NCI-H2196 treated with DMSO at 0.1 percent for 48 hours (cell line): ENCODE measurements at regions not wholly inside any gene's neighbourhood (a gene's known extent, or its start where the extent isn't known, plus 50 kb on each side); places are given as distances from the start of the nearest gene placed in this dataset.
"Not testable (repeated sequence)": the region's sequence is repeated elsewhere in the genome, so short reads cannot be mapped to it uniquely, and the experiment has no call there.

ENCODE experiments used
- DNase-seq: peaks from one replicate; lab custom pipeline; 2025; ENCODE audit not compliant: unreplicated experiment; lab: John Stamatoyannopoulos, UW

- DNase-seq = no peak
Observed at GRCh38 chr6:139885909-139886308, 511.5 kb upstream of the CITED2 start.

DNA sequence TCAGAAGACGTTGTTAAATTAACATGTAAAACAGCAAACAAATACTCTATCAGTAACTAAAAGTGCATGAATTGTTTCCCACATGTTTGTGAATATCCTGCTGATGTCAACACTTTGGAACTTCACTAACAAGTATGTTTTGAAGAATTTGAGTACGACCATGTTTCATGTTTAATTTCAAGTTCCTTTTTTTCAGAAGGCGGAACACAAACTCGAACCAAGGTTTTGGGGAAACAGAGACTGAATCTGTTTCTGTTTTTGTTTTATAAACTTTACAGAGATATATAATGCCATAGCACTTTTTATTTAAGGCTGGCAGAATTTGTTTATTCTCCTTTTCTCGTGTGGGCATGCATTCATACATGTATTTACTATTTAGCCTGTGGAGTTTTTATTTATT lies 509.3 kb upstream of the CITED2 start:
- no peak for DNase-seq

- no peak for DNase-seq
Observed at GRCh38 chr6:139882977-139883728, 508.7 kb upstream of the CITED2 start.

DNA sequence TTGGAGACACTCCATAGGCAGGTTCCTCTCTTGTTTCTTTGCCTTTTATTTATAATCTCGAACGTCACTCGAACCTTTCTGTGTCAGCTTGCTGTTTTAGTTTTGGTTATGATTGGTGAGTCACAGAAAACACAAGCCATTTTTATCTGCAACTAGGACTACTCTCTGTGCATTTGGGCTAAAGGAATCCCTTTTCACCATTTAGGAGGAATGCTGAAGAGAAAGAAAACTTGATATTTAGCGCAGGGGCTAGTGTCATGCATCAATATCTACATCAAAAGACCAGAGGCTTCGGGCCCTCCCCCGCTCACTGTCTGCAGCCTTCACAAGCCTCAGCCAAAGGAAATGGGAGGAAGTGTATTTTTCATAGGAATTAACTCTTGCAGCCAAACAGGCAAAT lies 507.8 kb upstream of the CITED2 start:
- no peak for DNase-seq

- no peak for DNase-seq
Observed at GRCh38 chr6:139881728-139882211, 507.3 kb upstream of the CITED2 start.

DNA sequence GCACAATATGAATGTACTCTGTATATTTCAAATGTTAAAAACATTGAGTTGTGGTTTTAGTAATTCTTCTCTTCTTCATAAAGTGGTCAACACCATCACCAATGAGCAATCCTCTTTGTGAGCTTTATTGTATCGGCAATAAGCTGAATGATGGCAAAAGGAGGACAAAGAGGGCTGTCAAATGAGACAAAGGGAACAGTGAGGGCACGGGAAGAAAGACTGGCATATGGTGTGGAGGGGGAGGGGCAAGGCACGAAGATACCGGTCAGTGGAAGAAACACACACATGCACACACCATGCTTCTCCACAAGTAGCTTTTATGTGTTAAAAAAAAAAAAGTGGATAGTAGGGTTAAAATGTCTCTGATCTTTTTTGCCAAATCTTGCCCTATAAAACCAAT lies 506.8 kb upstream of the CITED2 start:
- no peak for DNase-seq

DNA sequence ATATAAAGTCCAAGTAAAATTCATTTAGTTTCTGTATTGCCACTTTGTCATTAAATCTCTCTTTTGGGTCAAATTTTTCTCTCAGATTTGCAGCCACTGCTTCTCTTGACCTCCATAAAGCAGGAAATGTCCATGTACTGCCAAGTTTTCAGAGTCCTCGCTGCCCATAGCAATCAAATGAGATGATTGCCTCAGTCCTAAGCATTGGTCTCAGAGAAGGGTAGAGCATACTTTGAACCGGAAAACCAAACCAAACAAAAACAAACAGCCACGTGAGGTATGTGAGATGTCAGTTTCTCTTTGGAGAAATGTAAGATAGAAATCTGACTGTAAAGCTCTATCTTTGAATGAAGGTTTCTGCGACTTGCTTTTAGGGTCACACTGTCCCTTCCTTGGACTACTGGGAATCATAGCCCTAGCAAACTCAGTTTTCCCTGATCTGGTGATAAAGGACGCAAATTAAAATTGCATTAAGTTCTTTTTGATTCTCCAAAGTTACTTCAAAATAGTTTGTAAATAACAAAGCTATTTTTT lies 505.4 kb upstream of the CITED2 start:
- DNase-seq = no peak

DNA sequence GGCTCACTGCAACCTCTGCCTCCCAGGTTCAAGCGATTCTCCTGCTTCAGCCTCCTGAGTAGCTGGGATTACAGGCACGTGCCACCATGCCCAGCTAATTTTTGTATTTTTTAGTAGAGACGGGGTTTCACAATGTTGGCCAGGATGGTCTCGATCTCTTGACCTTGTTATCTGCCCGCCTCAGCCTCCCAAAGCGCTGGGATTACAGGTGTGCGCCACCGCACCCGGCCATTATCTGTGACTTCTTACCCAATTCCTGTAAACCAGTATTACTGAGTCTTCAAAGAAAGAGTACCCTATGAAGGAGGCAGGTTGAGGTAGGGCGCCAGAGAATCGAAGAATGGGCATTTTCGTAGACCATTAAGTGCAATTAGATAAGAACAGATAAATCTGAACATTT lies 504.8 kb upstream of the CITED2 start:
- DNase-seq = not testable (repeated sequence)

- DNase-seq = no peak
Observed at GRCh38 chr6:139877828-139878405, 503.5 kb upstream of the CITED2 start.

- DNase-seq = no peak
Observed at GRCh38 chr6:139872665-139873064, 498.2 kb upstream of the CITED2 start.

- DNase-seq = no peak
Observed at GRCh38 chr6:139871803-139872510, 497.5 kb upstream of the CITED2 start.

GRCh38 chr6:139871165-139871710 lies 496.8 kb upstream of the CITED2 start:
- no peak for DNase-seq

DNA sequence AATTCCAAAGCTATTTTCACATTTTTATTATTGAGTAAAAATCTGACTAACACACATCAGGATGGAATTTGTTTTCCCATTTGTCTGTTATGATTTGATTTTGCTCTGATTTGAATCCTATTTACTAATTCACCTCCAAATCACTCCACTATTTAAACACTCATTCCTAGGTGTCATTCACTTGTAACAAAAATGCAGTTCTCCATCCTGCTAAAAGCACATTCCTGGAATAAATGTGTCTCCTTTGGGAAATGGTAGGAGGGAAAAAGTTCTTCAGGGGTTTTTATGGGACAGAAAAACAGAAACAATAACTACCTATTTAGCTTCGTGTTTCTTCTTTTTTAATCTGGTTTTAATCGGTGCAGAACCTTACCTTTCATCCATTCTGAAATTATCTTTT lies 494.1 kb upstream of the CITED2 start:
- DNase-seq = no peak

DNA sequence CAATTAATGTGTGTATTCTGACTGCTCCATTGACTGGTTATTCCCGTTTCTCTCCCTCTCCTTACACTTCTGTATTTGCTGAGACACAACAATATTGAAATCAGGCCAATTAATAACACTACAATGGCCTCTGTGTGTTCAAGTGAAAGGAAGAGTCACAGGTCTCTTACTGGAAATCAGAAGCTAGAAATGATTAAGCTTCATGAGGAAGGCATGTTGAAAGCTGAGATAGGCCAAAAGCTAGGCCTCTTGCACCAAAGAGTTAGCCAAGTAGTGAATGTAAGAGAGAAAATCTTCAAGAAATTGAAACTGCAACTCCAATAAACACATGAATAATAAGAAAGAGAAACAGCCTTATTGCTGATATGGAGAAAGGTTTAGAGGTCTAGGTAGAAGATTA lies 489.5 kb upstream of the CITED2 start:
- DNase-seq = no peak

- no peak for DNase-seq
Observed at GRCh38 chr6:139863346-139863745, 488.9 kb upstream of the CITED2 start.

GRCh38 chr6:139862311-139862710 lies 487.9 kb upstream of the CITED2 start:
- DNase-seq = no peak

- no peak for DNase-seq
Observed at GRCh38 chr6:139860203-139860602, 485.8 kb upstream of the CITED2 start.

DNA sequence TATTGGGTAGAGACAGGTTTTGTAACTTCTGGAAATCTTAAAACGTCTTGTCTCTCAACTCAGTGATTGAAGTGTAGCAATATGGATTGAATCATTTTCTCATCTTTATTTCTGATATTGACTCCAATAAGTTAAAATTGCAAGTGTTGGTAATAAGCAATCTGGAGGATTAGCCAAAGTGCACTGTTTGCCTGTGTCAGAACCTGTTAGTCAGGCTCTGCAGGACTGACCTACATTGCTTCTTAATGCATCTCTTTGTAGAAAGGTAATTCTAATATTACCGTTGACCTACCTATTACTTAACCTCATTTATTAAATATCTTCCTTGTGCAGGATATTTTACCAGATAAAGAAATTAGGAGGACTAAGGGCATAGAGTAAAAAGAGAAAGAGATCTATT lies 484.0 kb upstream of the CITED2 start:
- DNase-seq = no peak

DNA sequence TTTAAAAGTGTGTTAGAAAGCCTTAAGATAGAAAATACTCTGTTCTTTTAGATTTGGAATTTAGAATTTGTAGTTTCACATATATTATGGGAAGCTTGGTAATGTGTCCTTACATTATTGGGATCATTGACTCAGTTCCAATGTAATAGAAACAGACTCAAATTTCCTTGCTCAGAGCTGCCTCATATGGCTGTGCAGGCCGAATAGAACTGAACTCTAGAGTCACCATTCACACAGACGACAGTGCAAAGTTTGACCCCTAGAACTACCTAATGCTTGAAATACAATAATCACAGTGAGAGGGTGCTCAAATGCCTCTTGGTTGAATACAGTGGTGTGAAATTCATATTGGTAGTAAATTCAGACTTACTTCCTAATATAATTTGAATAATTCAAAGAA lies 482.7 kb upstream of the CITED2 start:
- no peak for DNase-seq

DNA sequence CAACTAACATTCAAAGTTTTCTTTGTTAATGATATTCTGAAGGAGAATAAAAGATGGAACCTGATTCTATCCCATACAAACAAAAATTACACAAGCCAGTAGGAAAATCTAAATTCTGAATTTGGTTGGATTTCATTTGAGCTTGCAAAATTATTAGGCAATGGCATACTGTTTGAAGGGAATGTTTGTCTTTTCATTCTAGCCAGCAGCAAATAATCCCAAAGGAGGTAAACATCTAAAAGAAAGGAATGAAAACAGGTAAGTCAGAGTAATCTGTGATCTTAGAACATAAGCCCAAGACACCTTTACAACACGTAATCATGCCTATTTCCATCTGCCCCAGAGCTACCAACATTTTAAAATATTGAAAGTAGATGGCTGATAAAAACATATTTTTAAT lies 482.1 kb upstream of the CITED2 start:
- no peak for DNase-seq

DNA sequence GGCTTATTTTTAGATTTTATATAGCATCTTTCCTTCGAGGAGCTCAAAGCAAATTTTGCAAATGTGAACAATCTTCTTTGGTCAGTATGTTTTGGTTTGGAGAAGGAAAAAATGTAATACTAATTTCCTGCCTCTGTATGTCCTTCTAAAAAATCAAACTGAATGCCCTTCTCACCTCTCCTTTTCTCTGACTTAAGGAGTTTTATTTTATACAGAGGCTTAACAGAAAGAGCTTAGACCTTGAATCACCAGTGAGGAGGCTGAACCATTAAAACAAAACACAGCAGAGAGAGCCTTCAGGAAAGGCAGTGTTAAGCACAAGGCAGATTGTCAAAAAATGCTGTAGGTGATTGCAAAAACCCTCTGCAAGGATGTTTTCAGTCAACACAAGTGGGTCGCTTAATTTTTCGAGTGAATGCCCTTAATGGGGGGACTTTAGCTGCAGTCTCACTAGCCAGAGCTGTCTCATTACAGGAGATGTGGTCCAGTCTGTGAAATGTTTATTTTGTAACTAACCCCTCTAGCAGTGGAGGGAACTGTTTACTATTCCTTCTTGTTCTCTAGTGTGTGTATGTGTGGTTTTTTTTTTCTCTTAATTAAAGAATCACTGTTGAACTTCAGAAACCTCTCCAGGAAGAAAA lies 481.3 kb upstream of the CITED2 start:
- DNase-seq = peak; percentile 28
